HEK293 (cell line): ENCODE measurements at regions not wholly inside any gene's neighbourhood (a gene's known extent, or its start where the extent isn't known, plus 50 kb on each side); places are given as distances from the start of the nearest gene placed in this dataset.

Source experiments
- CTCF ChIA-PET: fragments of 350-600 bp; formaldehyde crosslinking; extraction: SDS; loops from one replicate; lab custom pipeline; 2021; ENCODE audit warnings: antibody characterized with exemption; lab: Yijun Ruan, JAX
- POLR2A ChIA-PET: fragments of 300-600 bp; formaldehyde crosslinking; extraction: SDS; loops from one replicate; lab custom pipeline; 2020; ENCODE audit warnings: antibody characterized with exemption, inconsistent platforms; lab: Yijun Ruan, JAX
- H3K27ac ChIP-seq: fragments of 200-500 bp; sonication (Bioruptor generic); 2 replicates; pipeline ENCODE4 v1.5.1; 2014; ENCODE audit warnings: low read depth, low read length, control low read depth, inconsistent platforms; ENCODE audit errors: extremely low read depth
- H3K36me3 ChIP-seq, 2 experiments: fragments of 200-500 bp in 1 of 2; sonication (Bioruptor generic) in 1 of 2; 1 replicate in 1 of 2; 2 replicates in 1 of 2; pipeline ENCODE4 v1.5.1; 2014 to 2017; ENCODE audit warnings: inconsistent platforms in 2 of 2, low read length in 2 of 2; ENCODE audit not compliant: control insufficient read depth in 2 of 2, insufficient read depth in 1 of 2
- H3K4me1 ChIP-seq: fragments of 200-500 bp; sonication (Bioruptor generic); 2 replicates; pipeline ENCODE4 v1.5.1; 2014; ENCODE audit warnings: mild to moderate bottlenecking, low read length, inconsistent platforms; ENCODE audit not compliant: control insufficient read depth, insufficient read depth
- H3K4me3 ChIP-seq: 2 replicates; pipeline ENCODE4 v1.5.1; 2011; ENCODE audit warnings: low read depth, mild to moderate bottlenecking, control low read depth, low read length, moderate library complexity
- H3K9me3 ChIP-seq: fragments of 200-500 bp; sonication (Bioruptor generic); 2 replicates; pipeline ENCODE4 v1.5.1; 2014; ENCODE audit warnings: low read depth, low read length, inconsistent platforms; ENCODE audit not compliant: control insufficient read depth, insufficient read depth
- BCL11A ChIP-seq: fragments of 450-650 bp; formaldehyde crosslinking; IDR thresholded peaks from 2 replicates; pipeline ENCODE4 v1.5.1; 2016; ENCODE audit warnings: low read depth, missing biosample characterization, missing genetic modification characterization
- FEZF1 ChIP-seq: fragments of 450-650 bp; formaldehyde crosslinking; IDR thresholded peaks from 2 replicates; pipeline ENCODE4 v1.5.1; 2016; ENCODE audit warnings: missing biosample characterization, missing genetic modification characterization
- GLI2 ChIP-seq: fragments of 450-650 bp; formaldehyde crosslinking; IDR thresholded peaks from 2 replicates; pipeline ENCODE4; 2017; ENCODE audit warnings: missing biosample characterization, missing genetic modification characterization, low read depth, borderline replicate concordance
- SALL2 ChIP-seq: fragments of 450-650 bp; formaldehyde crosslinking; IDR thresholded peaks from 2 replicates; pipeline ENCODE4 v1.5.0; 2017; ENCODE audit warnings: missing biosample characterization, mild to moderate bottlenecking, missing genetic modification characterization, borderline replicate concordance
- SP2 ChIP-seq: fragments of 450-650 bp; formaldehyde crosslinking; IDR thresholded peaks from 2 replicates; pipeline ENCODE4 v1.5.1; 2016; ENCODE audit warnings: missing biosample characterization, missing genetic modification characterization
- TCF7L2 ChIP-seq: IDR thresholded peaks from 2 replicates; pipeline ENCODE4 v1.6.1; 2011; ENCODE audit warnings: low read depth, mild to moderate bottlenecking, inconsistent platforms, low read length, moderate library complexity, borderline replicate concordance
- ZBTB10 ChIP-seq: fragments of 450-650 bp; formaldehyde crosslinking; IDR thresholded peaks from 2 replicates; pipeline ENCODE4 v1.5.1; 2016; ENCODE audit warnings: missing biosample characterization, missing genetic modification characterization
- ZEB2 ChIP-seq: fragments of 450-650 bp; formaldehyde crosslinking; IDR thresholded peaks from 2 replicates; pipeline ENCODE4 v1.5.1; 2016; ENCODE audit warnings: missing biosample characterization, missing genetic modification characterization
- ZNF132 ChIP-seq: fragments of 450-650 bp; formaldehyde crosslinking; IDR thresholded peaks from 2 replicates; pipeline ENCODE4 v1.5.1; 2017; ENCODE audit warnings: missing biosample characterization, missing genetic modification characterization, borderline replicate concordance
- ZNF19 ChIP-seq: fragments of 450-650 bp; formaldehyde crosslinking; IDR thresholded peaks from 2 replicates; pipeline ENCODE4; 2016; ENCODE audit warnings: missing biosample characterization, missing genetic modification characterization, low read depth
- ZNF202 ChIP-seq: fragments of 450-650 bp; formaldehyde crosslinking; IDR thresholded peaks from 2 replicates; pipeline ENCODE4 v1.5.1; 2016; ENCODE audit warnings: missing biosample characterization, missing genetic modification characterization, borderline replicate concordance
- ZNF362 ChIP-seq: fragments of 450-650 bp; formaldehyde crosslinking; IDR thresholded peaks from 2 replicates; pipeline ENCODE4 v1.5.1; 2016; ENCODE audit warnings: missing biosample characterization, missing genetic modification characterization
- ZNF366 ChIP-seq: fragments of 450-650 bp; formaldehyde crosslinking; conservative IDR thresholded peaks from 2 replicates; pipeline ENCODE4 v1.5.1; 2016; ENCODE audit warnings: missing biosample characterization, missing genetic modification characterization
- ZNF621 ChIP-seq: fragments of 450-650 bp; formaldehyde crosslinking; IDR thresholded peaks from 2 replicates; pipeline ENCODE4 v1.5.1; 2017; ENCODE audit warnings: missing biosample characterization, missing genetic modification characterization
- ZNF654 ChIP-seq: fragments of 450-650 bp; formaldehyde crosslinking; IDR thresholded peaks from 2 replicates; pipeline ENCODE4 v1.5.1; 2016; ENCODE audit warnings: low read depth, missing biosample characterization, missing genetic modification characterization
- ZNF658 ChIP-seq: fragments of 450-650 bp; formaldehyde crosslinking; IDR thresholded peaks from 2 replicates; pipeline ENCODE4; 2016; ENCODE audit warnings: missing biosample characterization, missing genetic modification characterization
- ZNF677 ChIP-seq: fragments of 450-650 bp; IDR thresholded peaks from 2 replicates; pipeline ENCODE4 v1.5.0; 2018; ENCODE audit warnings: missing biosample characterization, mild to moderate bottlenecking, missing genetic modification characterization, moderate library complexity
- ZNF701 ChIP-seq: fragments of 450-650 bp; formaldehyde crosslinking; IDR thresholded peaks from 2 replicates; pipeline ENCODE4 v1.5.1; 2016; ENCODE audit warnings: missing biosample characterization, missing genetic modification characterization
- ZNF747 ChIP-seq: fragments of 450-650 bp; formaldehyde crosslinking; IDR thresholded peaks from 2 replicates; pipeline ENCODE4 v1.5.1; 2016; ENCODE audit warnings: missing biosample characterization, missing genetic modification characterization
- ZNF768 ChIP-seq: fragments of 450-650 bp; formaldehyde crosslinking; IDR thresholded peaks from 2 replicates; pipeline ENCODE4 v1.5.1; 2018; ENCODE audit warnings: missing biosample characterization, mild to moderate bottlenecking, missing genetic modification characterization
- ZNF777 ChIP-seq: fragments of 450-650 bp; formaldehyde crosslinking; IDR thresholded peaks from 2 replicates; pipeline ENCODE4 v1.5.1; 2017; ENCODE audit warnings: missing biosample characterization, missing genetic modification characterization, borderline replicate concordance
- ZSCAN16 ChIP-seq: fragments of 450-650 bp; formaldehyde crosslinking; IDR thresholded peaks from 2 replicates; pipeline ENCODE4 v1.5.1; 2016; ENCODE audit warnings: missing biosample characterization, missing genetic modification characterization
- TF ChIP-seq, protein P1 (sequence below): fragments of 450-650 bp; formaldehyde crosslinking; IDR thresholded peaks from 2 replicates; pipeline ENCODE4 v1.5.1; 2017; ENCODE audit warnings: missing biosample characterization, missing genetic modification characterization
- TF ChIP-seq, protein P2 (sequence below): fragments of 450-650 bp; formaldehyde crosslinking; IDR thresholded peaks from 2 replicates; pipeline ENCODE4 v1.5.1; 2017; ENCODE audit warnings: missing biosample characterization, missing genetic modification characterization
- TF ChIP-seq, protein P3 (sequence below): fragments of 450-650 bp; formaldehyde crosslinking; IDR thresholded peaks from 2 replicates; pipeline ENCODE4 v1.5.1; 2016; ENCODE audit warnings: missing biosample characterization, missing genetic modification characterization

DNA sequence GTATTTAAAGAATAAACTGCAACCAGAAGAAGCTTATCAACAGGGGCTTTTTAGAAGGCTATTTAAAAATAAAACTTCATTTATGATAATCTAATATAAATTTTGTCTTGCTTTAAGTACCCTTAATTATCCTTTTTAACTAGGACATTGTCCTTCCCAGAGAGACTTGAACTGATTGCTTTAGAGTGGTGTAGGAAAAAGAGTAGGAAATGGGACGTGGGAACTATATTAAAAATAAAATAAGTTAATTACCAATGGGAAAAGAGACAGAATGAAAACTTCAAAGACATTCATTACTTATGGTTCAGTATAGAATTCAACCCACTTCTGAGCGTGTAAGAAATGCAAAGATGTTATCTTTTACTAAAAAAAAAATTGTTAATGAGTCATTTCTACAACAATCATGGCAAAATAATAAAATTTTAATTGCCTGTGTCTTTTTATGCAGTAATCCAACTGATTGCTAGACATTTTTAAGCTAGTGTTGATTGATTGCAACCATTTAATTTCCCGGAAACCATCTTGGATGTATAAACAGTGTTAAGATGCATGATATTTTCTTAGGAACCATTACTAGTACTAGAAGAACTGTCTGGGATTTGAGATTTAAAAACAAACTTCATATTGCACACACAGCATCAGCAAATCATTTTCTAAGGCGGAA, 298.8 kb upstream of the UMPS start (continued):
- TF ChIP-seq, protein P1, sequence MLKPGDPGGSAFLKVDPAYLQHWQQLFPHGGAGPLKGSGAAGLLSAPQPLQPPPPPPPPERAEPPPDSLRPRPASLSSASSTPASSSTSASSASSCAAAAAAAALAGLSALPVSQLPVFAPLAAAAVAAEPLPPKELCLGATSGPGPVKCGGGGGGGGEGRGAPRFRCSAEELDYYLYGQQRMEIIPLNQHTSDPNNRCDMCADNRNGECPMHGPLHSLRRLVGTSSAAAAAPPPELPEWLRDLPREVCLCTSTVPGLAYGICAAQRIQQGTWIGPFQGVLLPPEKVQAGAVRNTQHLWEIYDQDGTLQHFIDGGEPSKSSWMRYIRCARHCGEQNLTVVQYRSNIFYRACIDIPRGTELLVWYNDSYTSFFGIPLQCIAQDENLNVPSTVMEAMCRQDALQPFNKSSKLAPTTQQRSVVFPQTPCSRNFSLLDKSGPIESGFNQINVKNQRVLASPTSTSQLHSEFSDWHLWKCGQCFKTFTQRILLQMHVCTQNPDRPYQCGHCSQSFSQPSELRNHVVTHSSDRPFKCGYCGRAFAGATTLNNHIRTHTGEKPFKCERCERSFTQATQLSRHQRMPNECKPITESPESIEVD (tag by site-specific recombination), result peak; percentile 85
- TF ChIP-seq ZNF654 (tag by site-specific recombination) (no peak), BCL11A (tag by site-specific recombination) (peak; percentile 85), ZNF132 (tag by site-specific recombination) (no peak), GLI2 (tag by site-specific recombination) (0 out of 2 replicates have a peak, but pooled peaks have one; percentile 27), ZEB2 (peak; percentile 78), ZNF747 (tag by site-specific recombination) (no peak), ZNF362 (tag by site-specific recombination) (peak; percentile 83), ZNF366 (tag by site-specific recombination) (peak; percentile 81), ZNF677 (no peak), SP2 (tag by site-specific recombination) (0 out of 2 replicates have a peak, but pooled peaks have one; percentile 14), FEZF1 (tag by site-specific recombination) (peak; percentile 54), ZNF202 (no peak), ZNF777 (no peak), ZNF621 (tag by site-specific recombination) (no peak), TCF7L2 (peak; percentile 56; the same call in 1 of the 2 replicates), SALL2 (no peak)
- TF ChIP-seq, protein P2, sequence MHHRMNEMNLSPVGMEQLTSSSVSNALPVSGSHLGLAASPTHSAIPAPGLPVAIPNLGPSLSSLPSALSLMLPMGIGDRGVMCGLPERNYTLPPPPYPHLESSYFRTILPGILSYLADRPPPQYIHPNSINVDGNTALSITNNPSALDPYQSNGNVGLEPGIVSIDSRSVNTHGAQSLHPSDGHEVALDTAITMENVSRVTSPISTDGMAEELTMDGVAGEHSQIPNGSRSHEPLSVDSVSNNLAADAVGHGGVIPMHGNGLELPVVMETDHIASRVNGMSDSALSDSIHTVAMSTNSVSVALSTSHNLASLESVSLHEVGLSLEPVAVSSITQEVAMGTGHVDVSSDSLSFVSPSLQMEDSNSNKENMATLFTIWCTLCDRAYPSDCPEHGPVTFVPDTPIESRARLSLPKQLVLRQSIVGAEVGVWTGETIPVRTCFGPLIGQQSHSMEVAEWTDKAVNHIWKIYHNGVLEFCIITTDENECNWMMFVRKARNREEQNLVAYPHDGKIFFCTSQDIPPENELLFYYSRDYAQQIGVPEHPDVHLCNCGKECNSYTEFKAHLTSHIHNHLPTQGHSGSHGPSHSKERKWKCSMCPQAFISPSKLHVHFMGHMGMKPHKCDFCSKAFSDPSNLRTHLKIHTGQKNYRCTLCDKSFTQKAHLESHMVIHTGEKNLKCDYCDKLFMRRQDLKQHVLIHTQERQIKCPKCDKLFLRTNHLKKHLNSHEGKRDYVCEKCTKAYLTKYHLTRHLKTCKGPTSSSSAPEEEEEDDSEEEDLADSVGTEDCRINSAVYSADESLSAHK (tag by site-specific recombination), result no peak
- TF ChIP-seq, protein P3, sequence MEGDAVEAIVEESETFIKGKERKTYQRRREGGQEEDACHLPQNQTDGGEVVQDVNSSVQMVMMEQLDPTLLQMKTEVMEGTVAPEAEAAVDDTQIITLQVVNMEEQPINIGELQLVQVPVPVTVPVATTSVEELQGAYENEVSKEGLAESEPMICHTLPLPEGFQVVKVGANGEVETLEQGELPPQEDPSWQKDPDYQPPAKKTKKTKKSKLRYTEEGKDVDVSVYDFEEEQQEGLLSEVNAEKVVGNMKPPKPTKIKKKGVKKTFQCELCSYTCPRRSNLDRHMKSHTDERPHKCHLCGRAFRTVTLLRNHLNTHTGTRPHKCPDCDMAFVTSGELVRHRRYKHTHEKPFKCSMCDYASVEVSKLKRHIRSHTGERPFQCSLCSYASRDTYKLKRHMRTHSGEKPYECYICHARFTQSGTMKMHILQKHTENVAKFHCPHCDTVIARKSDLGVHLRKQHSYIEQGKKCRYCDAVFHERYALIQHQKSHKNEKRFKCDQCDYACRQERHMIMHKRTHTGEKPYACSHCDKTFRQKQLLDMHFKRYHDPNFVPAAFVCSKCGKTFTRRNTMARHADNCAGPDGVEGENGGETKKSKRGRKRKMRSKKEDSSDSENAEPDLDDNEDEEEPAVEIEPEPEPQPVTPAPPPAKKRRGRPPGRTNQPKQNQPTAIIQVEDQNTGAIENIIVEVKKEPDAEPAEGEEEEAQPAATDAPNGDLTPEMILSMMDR, result no peak

- H3K27ac ChIP-seq, result no peak overlapping the region
- CTCF ChIA-PET, result interaction anchor here (1.5 kb wide), 1 partner anchor 34 kb away, joined by 4 read pairs; no protein-coding TSS in a partner anchor
- TF ChIP-seq ZNF768 (tag by site-specific recombination) (no peak), ZBTB10 (tag by site-specific recombination) (no peak), ZNF658 (tag by site-specific recombination) (no peak), ZSCAN16 (tag by site-specific recombination) (no peak), ZNF19 (tag by site-specific recombination) (no peak), ZNF701 (no peak)
- TF ChIP-seq, protein P1 (tag by site-specific recombination), result no peak
- TF ChIP-seq, all 188 proteins: peak for 0
- POLR2A ChIA-PET, result no interaction called here
- H3K9me3 ChIP-seq, result no peaks in the 10 kb centered on the region
- H3K36me3 ChIP-seq, result peaks cover 0 to 4% of the 10 kb centered on the region in 2 experiments; a peak in 1 of 3 replicates
- H3K4me3 ChIP-seq, result no peak overlapping the region
- peaks cover 5% of the 10 kb centered on the region for H3K4me1 ChIP-seq
Measured at GRCh38 chr3:124434176-124434575, 296.1 kb upstream of the UMPS start.
